ENCODE measurements at regions not wholly inside any gene's neighbourhood (a gene's known extent, or its start where the extent isn't known, plus 50 kb on each side); places are given as distances from the start of the nearest gene placed in this dataset.

DNA sequence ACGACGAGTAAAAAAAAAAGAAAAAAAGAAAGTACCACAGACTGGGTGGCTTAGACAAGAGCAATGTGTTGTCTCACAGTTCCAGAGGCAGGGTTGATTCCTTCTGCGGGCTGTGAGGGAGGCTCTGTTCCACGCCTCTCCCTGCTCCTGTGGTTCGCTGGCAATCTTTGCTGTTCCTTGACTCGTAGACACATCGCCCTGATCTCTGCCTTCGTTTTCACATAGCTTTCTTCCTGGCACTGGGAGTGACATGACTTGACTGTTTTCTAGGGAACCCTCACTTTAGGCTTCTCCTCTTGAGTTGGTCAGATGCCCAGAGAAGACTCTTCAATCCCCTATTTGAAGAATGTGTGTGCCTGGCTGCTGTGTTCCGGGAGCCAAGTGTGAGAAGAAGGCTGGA lies 133.6 kb downstream of the TM2D1 start:
- Mint-ChIP-seq H3K36me3 (ENCODE audit: low read depth) (no peaks in the 10 kb centered on the region), H3K9me3 (no peaks in the 10 kb centered on the region), H3K27me3 (ENCODE audit: low read depth) (peaks cover 7% of the 10 kb centered on the region), H3K27ac (peak overlapping the region in 2 of 3 experiments; percentile 66 to 68), H3K4me3 (no peak overlapping the region), H3K4me1 (peaks cover 17% of the 10 kb centered on the region)
- no peak for TF ChIP-seq CTCF (IDR thresholded peaks at IDR 0.05; ENCODE audit: unreplicated experiment in 3 of 3)

GRCh38 chr1:61588736-61589672 lies 135.9 kb downstream of the TM2D1 start:
- H3K27ac Mint-ChIP-seq = peak overlapping the region; percentile 66 to 88 (median 77)
- TF ChIP-seq CTCF (IDR thresholded peaks at IDR 0.05; ENCODE audit: unreplicated experiment in 3 of 3) = peak; percentile 64 to 85 (median 75)
- peaks cover under 1% of the 10 kb centered on the region for H3K9me3 Mint-ChIP-seq
- H3K36me3 Mint-ChIP-seq (ENCODE audit: low read depth) = no peaks in the 10 kb centered on the region
- H3K4me1 Mint-ChIP-seq = peaks cover 25% of the 10 kb centered on the region
- H3K27me3 Mint-ChIP-seq (ENCODE audit: low read depth) = peaks cover 7% of the 10 kb centered on the region
- H3K4me3 Mint-ChIP-seq = no peak overlapping the region

DNA sequence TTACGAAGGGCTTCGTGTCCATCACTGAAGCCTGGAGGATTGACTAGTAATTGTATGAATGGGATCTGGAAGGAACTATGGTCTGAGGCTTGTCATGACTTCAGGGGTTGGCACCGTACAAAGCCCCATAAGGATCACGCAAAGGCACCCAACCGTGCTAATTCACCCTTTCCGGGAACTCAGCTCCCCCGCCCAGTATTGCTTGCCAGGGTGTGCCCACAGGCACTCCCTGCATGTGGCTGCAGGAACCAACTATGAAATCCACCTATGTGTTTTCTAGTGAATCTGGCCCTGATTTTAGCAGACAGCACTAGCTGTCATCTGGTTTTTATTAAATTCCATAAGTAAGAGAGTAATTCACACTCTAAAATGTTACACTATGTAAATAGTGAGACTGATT lies 139.2 kb downstream of the TM2D1 start:
- TF ChIP-seq CTCF (IDR thresholded peaks at IDR 0.05; ENCODE audit: unreplicated experiment in 3 of 3) = no peak
- Mint-ChIP-seq H3K4me1 (peaks cover 20% of the 10 kb centered on the region), H3K4me3 (no peak overlapping the region), H3K27ac (peak overlapping the region in 2 of 3 experiments; percentile 39 to 48), H3K36me3 (ENCODE audit: low read depth) (no peaks in the 10 kb centered on the region), H3K9me3 (peaks cover 2% of the 10 kb centered on the region), H3K27me3 (ENCODE audit: low read depth) (no peaks in the 10 kb centered on the region)

GRCh38 chr1:61583703-61584102 lies 141.2 kb downstream of the TM2D1 start:
- H3K4me3 Mint-ChIP-seq = no peak overlapping the region
- no peak for TF ChIP-seq CTCF (IDR thresholded peaks at IDR 0.05; ENCODE audit: unreplicated experiment in 3 of 3)
- H3K36me3 Mint-ChIP-seq (ENCODE audit: low read depth) = no peaks in the 10 kb centered on the region
- H3K27me3 Mint-ChIP-seq (ENCODE audit: low read depth) = no peaks in the 10 kb centered on the region
- H3K4me1 Mint-ChIP-seq = peaks cover 16% of the 10 kb centered on the region
- H3K27ac Mint-ChIP-seq = no peak overlapping the region
- H3K9me3 Mint-ChIP-seq = peaks cover 2% of the 10 kb centered on the region

DNA sequence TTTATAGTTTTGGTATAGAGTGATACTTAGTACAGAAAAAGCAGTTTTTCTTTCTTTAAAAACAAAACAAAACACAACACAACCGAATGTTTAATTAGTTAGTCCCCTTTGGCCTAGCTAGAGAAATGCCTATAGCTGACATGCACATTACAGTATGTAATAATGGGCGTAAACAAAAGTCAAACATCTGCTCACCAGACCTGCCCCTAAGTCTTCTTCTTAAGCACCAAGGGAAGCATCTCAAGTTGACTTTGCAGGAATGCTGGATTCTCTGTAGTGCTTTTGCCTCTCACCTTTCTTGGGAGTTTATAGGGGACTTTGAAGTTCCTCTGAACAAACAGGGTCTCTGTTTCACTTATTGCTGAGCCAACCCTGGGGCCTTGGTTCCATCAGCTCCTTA lies 143.7 kb downstream of the TM2D1 start:
- Mint-ChIP-seq H3K27me3 (ENCODE audit: low read depth) (no peaks in the 10 kb centered on the region), H3K4me3 (no peak overlapping the region), H3K36me3 (ENCODE audit: low read depth) (no peaks in the 10 kb centered on the region), H3K27ac (no peak overlapping the region), H3K4me1 (peaks cover 15% of the 10 kb centered on the region), H3K9me3 (peaks cover 7% of the 10 kb centered on the region)
- TF ChIP-seq CTCF (IDR thresholded peaks at IDR 0.05; ENCODE audit: unreplicated experiment in 3 of 3) = no peak

DNA sequence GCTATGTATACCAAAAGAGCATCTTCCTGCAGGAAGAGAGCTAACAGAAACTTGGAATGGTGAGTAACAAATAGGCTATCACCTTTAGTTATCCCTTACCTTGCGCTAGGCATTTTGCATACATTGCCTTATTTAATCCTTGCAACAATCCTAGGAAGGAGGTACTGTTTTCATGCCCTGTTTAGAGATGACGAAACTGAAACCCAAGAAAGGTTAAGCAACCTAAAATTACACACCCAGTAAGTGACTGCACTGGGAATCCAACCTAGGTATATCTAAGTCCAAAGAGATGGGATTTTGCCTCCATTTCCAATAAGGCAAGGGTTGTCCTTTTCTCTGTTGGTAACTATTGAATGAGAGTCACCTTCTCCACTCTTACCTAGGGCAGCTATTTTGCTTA lies 144.5 kb downstream of the TM2D1 start:
- Mint-ChIP-seq H3K27me3 (ENCODE audit: low read depth) (no peaks in the 10 kb centered on the region), H3K36me3 (ENCODE audit: low read depth) (no peaks in the 10 kb centered on the region), H3K4me3 (no peak overlapping the region), H3K4me1 (peaks cover 9% of the 10 kb centered on the region), H3K9me3 (peaks cover 9% of the 10 kb centered on the region), H3K27ac (peak overlapping the region in 2 of 3 experiments; percentile 50 to 71)
- no peak for TF ChIP-seq CTCF (IDR thresholded peaks at IDR 0.05; ENCODE audit: unreplicated experiment in 3 of 3)
